HG02642 (cell line): ENCODE measurements at regions not wholly inside any gene's neighbourhood (a gene's known extent, or its start where the extent isn't known, plus 50 kb on each side); places are given as distances from the start of the nearest gene placed in this dataset.
"Not testable (repeated sequence)": the region's sequence is repeated elsewhere in the genome, so short reads cannot be mapped to it uniquely, and the experiment has no call there.

Experiments used
- ATAC-seq: cut with Tn5 transposase; IDR thresholded peaks from one replicate; pipeline ENCODE4 v1.9.1; 2021; ENCODE audit warnings: mild to moderate bottlenecking; ENCODE audit not compliant: unreplicated experiment, poor library complexity

DNA sequence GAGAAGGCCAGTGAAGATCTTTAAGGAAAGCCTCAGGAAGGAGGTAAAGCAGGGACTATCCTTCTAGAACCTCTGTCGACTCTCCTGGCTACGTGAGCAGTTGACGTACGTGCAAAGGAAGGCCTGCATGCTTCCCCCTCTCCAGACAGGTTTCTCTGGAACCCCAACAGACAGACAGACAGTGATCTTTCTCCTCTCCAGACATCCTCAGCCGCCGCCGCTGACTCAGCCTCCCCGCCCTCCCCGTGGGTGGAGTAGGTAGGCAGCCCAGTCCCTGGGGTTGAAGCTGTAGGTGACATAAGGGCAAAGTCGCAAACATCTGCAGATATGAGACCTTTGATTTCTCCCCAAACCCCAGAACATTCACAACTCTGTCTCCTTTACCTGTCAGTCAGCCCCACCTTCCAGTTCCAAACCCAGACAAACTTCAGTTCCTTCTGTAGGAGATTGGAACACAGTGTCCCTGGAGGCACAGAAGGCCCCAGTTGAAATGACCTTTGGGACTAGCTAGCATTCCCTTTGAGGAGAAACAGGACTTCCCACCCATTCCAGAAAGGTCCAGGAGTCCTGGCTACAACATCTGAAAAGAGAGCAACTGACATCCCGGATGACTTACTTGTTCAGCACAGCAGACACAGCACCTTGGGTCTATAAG is 146.0 kb upstream of the JUN start:
- ATAC-seq: no peak

DNA sequence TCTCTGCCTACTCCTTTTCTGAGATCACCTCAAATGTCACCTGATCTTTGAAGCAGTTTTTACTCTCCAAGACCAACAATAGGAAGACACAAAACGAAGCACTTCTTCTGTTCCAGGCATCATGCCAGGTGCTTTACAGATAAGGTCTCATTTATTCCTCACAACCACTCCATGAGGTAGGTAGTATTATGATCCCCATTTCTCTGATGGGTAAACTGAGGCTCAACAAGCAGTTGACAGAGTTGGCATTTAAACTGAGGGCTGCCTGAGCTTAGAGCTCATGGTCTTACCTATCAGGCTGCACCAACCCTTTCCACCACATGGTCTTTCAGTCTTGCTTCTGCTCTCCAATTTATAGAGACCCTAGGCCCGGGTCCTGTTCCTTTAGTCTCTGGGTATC is 147.2 kb upstream of the JUN start:
- no peak for ATAC-seq

DNA sequence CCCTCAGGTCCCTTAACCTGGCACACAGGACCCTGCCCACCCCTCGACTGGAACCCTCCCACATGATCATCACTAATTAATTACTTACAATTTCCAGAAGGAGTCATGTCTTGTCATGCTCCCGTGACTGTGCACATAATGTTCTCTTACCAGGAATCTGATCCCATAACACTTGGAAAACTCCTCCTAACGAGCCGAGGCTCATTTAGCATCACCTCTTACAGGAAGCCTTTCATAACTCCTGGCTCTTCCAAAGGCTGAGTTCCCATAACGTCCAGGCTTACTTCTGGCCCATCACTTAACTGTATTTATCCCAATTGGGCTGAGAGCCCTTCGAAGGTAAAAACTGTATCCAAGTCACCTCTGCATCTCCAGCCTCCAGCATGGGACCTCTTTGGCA is 147.9 kb upstream of the JUN start:
- ATAC-seq: no peak

DNA sequence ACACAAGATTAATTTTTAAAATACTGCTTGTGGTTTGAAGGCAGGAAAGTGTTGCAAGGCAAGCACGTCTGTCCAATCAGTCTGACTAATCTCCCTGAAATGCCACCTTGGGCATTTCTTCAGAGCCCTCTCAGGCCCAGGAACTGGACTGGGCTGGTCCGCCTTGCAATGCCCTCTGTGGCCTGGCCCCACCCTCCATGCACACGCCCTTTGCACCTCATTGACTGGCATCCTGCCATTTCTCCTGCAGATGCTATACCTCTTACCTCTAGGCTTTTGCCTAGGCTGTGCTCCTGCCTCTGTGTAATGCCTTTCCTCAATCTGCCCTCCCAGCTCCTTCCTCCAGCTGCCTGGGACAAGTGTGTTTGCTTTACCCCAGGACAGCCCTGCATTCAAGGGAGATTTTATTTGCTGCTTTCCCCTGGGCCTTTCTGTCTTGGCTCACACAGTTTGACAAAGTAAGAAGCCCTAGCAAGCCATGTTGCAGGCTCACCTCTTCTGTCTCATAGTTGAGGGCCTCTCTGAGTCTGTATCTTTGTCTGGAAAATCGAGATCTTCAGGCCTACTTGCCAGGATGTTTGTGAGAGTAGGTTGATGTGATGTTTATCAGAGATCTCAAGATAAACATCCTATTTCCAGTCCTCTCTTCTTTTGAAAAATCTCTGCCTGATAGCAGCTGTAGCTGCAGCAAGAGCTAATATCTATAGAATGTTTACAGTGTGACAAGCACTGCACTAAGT is 149.2 kb upstream of the JUN start:
- ATAC-seq: no peak

DNA sequence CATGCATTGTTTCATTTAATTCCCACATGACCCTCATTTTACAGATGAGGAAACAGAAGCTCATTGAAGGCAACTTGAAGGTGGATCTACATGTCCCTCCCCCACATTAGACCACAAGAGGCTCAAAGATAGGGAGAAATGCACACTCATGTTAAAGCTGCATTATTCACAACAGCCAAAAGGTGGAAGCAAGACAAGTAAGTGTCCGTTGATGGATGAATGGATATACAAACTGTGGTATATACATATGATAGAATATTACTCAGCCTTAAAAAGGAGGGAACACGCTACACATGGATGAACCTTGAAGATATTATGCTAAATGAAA is 149.7 kb upstream of the JUN start:
- no peak for ATAC-seq

DNA sequence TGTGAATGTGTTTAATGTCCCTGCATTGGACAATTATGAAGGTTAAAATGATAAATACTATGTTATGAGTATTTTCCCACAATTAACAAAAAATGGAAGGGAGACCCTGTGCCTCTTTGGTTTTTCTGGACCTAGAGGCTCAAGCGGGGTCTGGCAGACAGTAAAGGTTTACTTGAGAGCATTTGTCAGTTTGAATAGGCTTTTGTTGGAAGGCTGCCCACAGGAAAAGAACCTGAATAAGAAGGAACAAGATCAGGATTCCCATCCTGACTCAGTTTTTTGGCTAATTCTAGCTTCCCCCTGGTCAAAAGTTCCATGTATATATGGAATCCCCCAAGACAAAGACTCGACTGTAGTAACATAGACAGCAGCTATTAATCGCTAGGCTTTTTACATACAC is 150.9 kb upstream of the JUN start:
- no peak for ATAC-seq

DNA sequence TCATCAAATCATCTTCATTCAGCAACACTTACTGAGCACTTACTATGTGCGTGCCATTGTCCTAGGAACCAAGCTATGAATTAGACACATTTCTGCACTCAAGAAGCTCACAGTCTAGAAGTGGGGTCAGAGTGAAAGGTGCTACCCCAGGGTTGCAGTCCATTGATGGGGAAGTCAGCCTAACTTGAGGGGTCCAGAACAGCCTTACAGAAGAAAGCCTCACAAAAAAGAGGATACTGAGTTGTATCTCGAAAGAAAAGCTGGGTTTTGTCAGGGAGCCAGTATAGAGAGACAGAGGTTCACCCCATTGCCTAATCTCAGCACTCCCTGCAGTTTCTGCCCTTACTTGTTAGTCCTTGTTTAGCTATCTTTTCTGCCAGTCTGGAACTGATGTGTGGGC is 153.1 kb upstream of the JUN start:
- no peak for ATAC-seq

DNA sequence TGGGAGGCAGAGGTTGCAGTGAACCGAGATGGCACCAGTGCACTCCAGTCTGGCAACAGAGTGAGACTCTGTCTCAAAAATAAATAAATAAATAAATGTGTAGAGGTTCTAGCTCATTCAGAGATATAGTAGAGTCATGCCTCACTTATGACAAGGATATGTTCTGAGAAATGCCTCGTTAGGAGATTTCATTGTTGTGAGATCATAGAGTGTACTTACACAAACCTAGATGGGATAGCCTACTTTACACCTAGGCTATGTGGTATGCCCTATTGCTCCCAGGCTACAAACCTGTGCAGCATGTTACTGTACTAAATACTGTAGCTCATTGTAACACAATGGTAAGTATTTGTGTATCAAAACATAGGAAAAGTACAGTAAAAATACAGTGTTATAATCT is 155.3 kb upstream of the JUN start:
- ATAC-seq: no peak

DNA sequence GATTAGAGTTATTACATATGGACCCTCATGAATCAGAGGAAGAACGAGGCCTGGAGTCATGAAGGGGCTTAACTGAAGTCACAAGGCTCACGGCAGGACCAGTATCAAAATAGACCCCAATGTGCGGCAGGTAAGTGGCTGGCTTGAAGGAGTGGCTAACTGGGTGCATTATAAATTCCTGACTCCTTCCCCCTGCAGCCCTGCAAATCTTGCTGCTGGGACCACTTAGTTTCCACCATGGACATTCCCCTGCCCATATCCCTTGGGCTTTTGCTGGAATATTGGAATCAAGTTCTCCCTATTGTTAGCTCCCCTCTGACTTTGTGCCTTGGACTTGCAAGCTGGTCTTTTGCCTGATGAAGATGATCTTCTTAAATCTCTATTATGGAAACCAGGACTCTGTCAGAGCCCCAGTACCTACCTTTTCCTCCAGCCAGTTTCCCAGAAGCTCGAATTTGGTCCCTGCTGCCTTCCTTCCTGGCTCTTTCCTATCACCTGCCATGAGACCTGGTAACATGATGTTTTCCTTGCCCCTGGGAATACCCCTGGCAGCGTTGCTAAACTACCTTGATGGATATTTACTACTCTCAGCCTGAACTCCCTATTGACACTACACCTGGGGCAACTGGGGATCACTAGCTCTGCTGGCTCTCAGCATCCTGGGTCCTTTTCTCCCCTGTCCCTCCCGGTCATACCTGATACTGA is 156.0 kb upstream of the JUN start:
- ATAC-seq: no peak

DNA sequence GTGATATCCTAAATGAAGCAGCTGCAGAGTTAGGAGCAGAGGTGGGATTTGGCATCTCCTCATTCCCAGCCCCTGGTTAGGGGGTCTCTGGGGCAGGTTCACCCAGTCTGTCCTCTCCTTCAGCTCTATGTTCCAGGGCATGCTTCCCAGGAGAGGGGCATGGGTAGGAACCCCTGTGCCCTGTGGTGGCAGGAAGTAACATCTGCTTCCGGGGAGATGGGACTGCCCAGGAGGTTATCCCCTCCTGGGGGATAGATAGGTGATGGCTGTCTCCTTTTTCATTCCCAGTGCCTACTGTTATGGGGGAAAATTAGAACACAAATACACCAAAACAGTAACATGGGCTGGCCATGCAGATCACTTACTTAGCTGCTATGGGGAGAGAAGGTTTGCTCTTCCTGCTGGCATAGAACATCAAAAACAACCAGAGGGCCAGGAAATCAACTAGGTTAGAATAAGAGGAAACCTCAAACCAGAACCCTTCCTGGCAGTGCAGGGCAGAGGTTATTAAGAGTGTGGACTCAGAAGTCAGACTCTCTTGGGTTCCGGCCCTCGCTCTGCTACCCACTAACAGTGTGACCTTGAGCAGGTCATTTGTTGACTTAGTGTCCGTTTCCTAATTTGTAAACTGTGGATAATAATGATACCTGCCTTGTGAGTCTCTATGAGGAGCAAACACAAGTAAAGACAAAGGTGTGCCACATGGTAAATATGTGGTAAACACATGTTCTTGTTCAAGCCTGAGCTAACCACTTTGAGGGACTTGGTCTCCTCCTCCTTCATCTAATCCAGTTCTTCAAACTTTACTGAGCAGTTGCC is 157.8 kb upstream of the JUN start:
- ATAC-seq: no peak

DNA sequence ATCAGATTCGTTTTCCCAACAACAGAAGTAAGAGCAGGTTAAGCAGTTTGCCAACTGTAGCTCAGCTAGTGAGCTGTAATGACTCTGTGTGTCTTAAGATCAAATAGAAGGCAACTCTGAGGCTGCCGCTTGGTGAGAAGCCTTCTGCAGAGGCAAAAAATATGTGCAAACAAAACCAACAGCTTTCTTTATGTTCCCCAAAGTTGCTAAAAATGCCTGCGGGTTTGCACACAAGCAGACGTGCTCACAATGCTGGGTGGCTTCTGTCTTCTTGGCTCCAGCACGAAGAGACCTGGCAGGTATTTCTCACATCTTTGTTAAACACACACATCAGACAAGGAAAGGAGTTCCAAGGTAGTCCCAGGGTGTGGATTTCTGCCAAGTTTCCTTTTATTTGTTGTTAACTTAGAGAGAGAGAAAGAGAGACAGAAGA is 158.9 kb upstream of the JUN start:
- ATAC-seq: no peak

DNA sequence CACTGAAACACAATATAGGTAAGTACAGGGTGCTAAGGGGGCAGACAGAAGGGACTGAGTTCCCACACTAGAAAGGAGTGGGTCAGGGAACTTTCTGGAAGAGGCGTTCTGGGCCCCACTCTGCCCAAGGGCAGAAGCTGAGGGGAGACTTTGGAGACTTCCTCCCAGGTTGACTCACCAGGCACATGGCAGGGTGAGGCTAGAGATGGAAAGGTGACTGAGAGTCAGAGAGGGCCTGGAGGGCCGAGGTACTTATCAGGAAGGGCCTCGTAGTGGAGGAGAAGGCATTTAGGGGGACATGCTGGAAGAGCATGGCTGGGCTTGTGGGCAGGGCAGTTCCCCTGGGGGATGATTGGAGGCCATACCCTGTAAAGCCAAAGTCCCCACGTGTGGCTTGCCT is 159.9 kb upstream of the JUN start:
- no peak for ATAC-seq

DNA sequence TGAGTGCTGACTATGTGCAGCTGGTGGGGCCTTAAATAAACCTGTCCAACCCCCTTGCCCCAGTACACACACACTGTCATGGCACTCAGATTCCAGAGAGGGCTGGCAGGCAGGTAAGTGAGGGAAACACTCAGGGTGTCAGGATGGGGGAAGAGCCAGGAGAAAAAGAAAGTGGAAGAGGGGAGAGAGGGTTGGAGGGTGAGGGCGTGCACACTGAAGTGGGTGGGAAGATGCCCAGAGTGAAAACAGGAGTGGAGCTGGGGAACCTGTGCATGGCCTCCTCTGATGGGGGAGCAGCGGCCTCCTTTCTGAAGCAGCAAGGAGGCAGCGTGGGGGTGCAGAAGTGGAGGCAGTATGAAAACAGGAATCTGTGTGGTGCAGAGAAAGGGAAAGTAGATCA is 160.6 kb upstream of the JUN start:
- ATAC-seq: no peak

DNA sequence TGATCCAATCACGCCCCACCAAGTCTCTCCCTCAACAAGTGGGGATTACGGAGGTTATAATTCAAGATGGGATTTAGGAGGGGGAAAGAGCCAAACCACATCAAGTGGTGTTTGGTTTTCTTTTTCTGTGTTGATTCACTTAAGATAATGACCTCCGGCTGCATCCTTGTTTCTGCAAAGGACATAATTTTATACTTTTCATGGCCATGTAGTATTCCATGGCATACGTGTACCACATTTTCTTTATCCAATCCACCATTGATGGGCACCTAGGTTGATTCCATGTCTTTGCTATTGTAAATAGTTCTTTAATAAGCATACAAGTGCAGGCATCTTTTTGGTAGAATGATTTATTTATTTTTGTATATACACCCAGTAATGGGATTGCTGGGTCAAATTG is 162.5 kb upstream of the JUN start:
- ATAC-seq: no peak

DNA sequence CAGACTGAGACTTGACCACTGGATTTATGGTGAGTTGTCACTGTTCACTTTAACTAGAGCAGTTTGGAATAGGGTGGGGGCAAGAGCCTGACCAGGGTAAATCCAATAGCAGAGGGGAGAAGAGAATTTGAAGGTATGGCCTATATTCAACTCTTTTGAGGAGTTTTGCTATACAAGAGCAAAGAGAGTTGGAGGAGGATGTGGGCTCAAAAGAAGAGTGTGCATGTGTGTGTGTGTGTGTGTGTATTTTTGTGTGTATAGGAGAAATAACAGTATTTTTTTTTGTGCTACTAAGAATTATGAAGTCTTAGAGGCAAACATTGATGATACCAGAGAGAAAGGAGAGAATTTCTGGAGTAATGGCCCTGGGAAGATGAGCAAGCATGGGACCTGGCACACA is 164.8 kb upstream of the JUN start:
- ATAC-seq: no peak

DNA sequence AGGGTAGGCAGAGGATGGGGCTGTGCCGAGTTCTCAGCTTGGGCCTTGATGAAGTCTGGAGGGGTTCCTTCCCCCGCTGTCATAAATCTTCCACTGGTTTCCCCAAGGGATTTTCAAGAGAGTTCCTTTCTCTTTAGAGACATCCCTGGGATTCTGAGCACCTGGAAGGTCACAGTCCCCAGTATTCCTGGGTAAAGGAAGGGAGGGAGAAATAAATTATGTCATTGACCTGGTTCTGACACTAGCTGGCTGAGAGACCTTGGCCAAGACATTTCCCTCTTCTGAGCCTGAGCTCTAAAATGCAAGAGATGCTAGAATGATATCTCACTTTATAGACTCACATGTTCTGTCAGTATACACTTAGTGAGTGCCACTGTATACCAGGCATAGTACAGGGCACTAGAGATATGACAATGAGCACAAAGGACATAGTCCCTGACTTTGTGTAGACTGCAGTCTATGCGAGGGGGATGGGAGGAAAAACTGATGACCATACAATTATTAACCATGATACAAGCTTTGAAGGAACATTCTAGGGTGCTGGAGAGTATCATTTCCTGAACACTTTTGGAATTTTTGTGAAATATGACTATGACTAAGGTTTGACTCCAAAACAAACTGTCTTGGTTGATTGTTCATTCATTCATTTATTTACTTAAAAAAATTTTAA is 165.8 kb upstream of the JUN start:
- ATAC-seq: no peak

DNA sequence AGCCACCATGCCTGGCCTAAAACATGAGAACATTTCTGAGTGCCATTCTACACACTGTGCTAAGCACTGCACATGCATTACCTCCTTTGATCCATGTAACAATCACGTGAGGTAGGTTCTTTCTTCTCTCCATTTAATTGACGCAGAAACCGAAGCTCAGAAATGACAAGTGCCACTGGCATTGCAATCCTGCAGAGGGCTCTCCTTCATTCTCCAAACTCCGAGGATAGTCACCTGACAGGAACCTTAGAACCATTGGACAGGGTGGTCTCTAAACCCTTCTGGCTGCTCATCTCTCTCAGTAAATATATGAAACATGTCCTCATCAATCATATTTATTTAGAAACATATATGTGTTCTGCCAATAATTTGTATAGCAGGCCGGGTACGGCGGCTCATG is 167.1 kb upstream of the JUN start:
- no peak for ATAC-seq

DNA sequence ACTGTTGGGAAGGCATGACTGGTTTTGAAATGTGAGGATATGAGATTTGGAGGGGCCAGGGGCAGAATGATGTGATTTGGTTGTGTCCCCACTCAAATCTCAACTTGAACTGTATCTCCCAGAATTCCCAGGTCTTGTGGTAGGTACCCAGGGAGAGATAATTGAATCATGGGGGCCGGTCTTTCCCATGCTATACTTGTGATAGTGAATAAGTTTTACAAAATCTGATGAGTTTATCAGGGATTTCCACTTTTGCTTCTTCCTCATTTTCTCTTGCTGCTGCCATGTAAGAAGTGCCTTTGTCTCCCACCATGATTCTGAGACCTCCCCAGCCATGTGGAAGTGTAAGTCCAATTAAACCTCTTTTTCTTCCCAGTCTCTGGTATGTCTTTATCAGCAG is 170.1 kb upstream of the JUN start:
- not testable (repeated sequence) for ATAC-seq

DNA sequence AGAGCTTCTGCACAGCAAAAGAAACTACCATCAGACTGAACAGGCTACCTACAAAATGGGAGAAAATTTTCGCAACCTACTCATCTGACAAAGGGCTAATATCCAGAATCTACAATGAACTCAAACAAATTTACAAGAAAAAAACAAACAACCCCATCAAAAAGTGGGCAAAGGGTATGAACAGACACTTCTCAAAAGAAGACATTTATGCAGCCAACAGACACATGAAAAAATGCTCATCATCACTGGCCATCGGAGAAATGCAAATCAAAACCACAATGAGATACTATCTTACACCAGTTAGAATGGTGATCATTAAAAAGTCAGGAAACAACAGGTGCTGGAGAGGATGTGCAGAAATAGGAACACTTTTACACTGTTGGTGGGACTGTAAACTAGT is 179.4 kb upstream of the JUN start:
- not testable (repeated sequence) for ATAC-seq

DNA sequence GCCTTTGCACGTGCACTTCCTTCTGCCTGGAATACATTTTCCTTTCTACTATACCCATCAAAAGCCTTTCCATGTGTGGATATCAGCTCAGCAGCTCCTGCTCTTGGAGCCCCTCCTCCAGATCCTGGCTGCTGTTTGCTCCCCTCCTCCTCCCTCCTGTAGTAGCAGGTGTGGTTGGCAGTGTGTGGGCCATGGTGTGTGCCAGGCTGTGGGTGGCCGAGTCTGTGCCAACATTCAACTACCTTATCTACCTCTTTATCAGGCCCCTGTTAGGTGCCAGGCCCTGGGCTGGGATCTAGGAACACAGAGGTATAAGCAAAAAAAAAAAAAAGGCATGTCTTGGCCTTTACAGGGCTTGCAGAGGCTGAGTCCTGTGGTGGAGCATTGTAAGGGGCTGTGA is 180.6 kb upstream of the JUN start:
- ATAC-seq: no peak
